ENCODE measurements at regions not wholly inside any gene's neighbourhood (a gene's known extent, or its start where the extent isn't known, plus 50 kb on each side); places are given as distances from the start of the nearest gene placed in this dataset.

DNA sequence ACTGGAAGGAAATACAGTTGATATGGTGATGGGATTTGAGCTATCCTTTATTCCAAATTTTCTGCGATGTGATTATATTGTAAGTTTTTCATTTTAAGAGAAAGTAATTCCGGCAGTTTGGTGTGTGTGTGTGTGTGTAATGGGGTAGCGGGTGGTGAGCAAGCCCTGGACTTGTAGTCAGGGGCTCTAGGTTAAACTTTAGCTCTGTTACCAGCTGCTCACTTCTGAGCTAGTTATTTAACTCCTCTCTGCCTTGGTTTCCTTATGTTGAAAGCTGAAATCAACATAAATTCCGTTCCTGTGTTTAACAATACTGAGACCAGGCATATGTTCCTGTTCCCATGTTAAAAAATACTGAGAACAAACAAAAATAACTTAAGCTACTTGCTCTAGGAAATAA lies 174.1 kb upstream of the CASK start:
- DNase-seq (no peak), ATAC-seq (no peak)
- no peaks in the 10 kb centered on the region for H3K4me1 ChIP-seq
- 77 to 90% methylated on average over 4 of the region's 4 CpGs for WGBS, 2 donors
- TF ChIP-seq CTCF (IDR thresholded peaks at IDR 0.05) (no peak), POLR2A (IDR thresholded peaks at IDR 0.05) (no peak)
- no peaks in the 10 kb centered on the region for H3K9me3 ChIP-seq
- no peak overlapping the region for H3K27ac ChIP-seq
- intact Hi-C loops (cut with DNase I), result no loop called here
- no peaks in the 10 kb centered on the region for H3K36me3 ChIP-seq (replicated peaks in 1 of 2; ENCODE audit: insufficient read depth in 1 of 2, low read depth in 2 of 2)
- no peaks in the 10 kb centered on the region for H3K27me3 ChIP-seq
- H3K4me3 ChIP-seq, result no peak overlapping the region

DNA sequence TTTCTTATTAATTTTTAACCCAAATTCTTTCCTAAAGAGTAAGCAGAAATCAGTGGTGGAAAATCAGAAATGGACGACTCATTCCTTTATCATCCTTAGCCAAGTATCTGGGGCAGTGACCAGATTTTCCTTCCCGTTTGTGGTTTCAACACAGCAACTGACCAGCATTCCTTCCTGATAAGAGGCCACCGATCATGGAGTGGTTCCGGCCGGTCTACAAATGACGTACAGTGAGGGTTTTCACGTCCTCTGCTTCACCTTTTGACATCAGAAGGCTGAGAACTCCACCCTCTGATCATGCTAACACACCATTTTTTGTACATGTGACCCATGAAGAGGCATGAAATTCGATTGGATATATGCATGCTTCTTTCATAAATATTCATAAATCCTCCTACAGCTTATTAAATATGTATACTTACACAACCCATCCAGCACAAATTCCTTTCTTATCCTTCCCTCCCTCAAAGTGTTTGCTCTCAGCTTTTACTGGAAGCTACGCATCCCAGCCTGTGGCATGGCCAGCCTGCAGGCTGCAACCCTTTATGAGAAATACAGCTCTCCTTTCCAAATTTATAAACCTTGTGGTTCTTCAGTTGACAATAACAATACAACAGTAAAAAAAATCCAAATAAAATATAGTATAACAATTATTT lies 173.0 kb upstream of the CASK start:
- no peaks in the 10 kb centered on the region for H3K4me1 ChIP-seq
- TF ChIP-seq POLR2A (IDR thresholded peaks at IDR 0.05) (no peak), CTCF (IDR thresholded peaks at IDR 0.05) (no peak)
- ATAC-seq, result peak; percentile 30
- intact Hi-C loops (cut with DNase I), result no loop called here
- H3K36me3 ChIP-seq (replicated peaks in 1 of 2; ENCODE audit: insufficient read depth in 1 of 2, low read depth in 2 of 2), result no peaks in the 10 kb centered on the region
- no peaks in the 10 kb centered on the region for H3K27me3 ChIP-seq
- no peaks in the 10 kb centered on the region for H3K9me3 ChIP-seq
- H3K4me3 ChIP-seq, result no peak overlapping the region
- peak in 2 of 4 donors; percentile 11 to 17 for DNase-seq
- WGBS, 2 donors, result 62 to 75% methylated on average over 9 of the region's 9 CpGs
- no peak overlapping the region for H3K27ac ChIP-seq

DNA sequence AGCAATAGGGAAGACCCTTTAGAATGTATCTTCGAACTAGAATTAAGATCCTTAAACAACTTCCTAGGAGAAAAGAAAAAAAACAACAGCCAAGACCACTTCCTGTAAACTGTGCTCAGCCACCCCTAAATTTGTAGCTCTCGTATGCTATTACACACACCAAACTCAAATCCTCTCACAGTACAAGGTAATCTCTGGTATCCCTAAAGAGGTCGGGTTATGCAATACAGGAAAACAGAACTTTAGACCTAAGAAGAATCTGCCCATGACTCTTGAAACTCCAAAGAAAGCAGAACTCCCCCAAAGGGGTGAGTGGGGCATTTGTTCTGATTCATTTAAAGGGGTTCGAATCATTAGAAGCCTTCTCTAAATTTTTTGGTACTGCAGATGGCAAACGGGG lies 170.9 kb upstream of the CASK start:
- Histone ChIP-seq H3K27ac (no peak overlapping the region), H3K4me1 (no peaks in the 10 kb centered on the region), H3K36me3 (replicated peaks in 1 of 2; ENCODE audit: insufficient read depth in 1 of 2, low read depth in 2 of 2) (no peaks in the 10 kb centered on the region), H3K4me3 (no peak overlapping the region), H3K9me3 (no peaks in the 10 kb centered on the region), H3K27me3 (no peaks in the 10 kb centered on the region)
- TF ChIP-seq CTCF (IDR thresholded peaks at IDR 0.05) (no peak), POLR2A (IDR thresholded peaks at IDR 0.05) (no peak)
- DNase-seq (no peak), ATAC-seq (no peak)
- WGBS, 2 donors, result 51 to 53% methylated on average over 5 of the region's 5 CpGs
- intact Hi-C loops (cut with DNase I), result no loop called here

DNA sequence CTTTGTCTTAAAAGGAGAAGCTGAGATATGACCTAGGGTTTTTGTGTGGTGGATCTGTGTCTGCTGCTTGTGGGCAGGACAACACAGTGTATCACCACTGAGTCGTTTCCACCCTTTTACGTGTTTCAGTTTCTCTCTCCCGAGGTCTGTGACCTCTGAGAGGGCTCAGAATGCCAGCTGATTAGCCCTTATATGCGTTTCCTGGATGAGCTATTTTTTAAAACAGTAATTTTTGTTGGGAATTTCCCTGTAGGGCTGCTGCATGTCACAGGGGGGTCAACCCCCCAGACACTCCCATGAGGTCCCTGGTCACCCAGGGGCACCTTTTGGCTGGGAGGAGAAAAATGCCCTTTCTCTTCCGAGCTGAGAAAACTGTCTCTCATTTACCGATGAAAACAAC lies 170.4 kb upstream of the CASK start:
- Histone ChIP-seq H3K36me3 (replicated peaks in 1 of 2; ENCODE audit: insufficient read depth in 1 of 2, low read depth in 2 of 2) (no peaks in the 10 kb centered on the region), H3K4me1 (no peaks in the 10 kb centered on the region), H3K9me3 (no peaks in the 10 kb centered on the region), H3K27me3 (no peaks in the 10 kb centered on the region), H3K27ac (no peak overlapping the region), H3K4me3 (no peak overlapping the region)
- intact Hi-C loops (cut with DNase I), result no loop called here
- no peak for TF ChIP-seq POLR2A (IDR thresholded peaks at IDR 0.05)
- DNase-seq (no peak), ATAC-seq (no peak)
- WGBS, 2 donors, result 63 to 71% methylated on average over 4 to 6 of the region's 6 CpGs

GRCh38 chrX:42090395-42090794 lies 167.0 kb upstream of the CASK start:
- no peaks in the 10 kb centered on the region for H3K27me3 ChIP-seq
- TF ChIP-seq POLR2A (IDR thresholded peaks at IDR 0.05) (no peak), CTCF (IDR thresholded peaks at IDR 0.05) (no peak)
- no peaks in the 10 kb centered on the region for H3K4me1 ChIP-seq
- no peaks in the 10 kb centered on the region for H3K9me3 ChIP-seq
- DNase-seq (no peak), ATAC-seq (no peak)
- intact Hi-C loops (cut with DNase I), result no loop called here
- 33 to 71% methylated on average over 1 of the region's 1 CpG for WGBS, 2 donors
- H3K36me3 ChIP-seq (replicated peaks in 1 of 2; ENCODE audit: insufficient read depth in 1 of 2, low read depth in 2 of 2), result no peaks in the 10 kb centered on the region
- H3K27ac ChIP-seq, result no peak overlapping the region
- no peak overlapping the region for H3K4me3 ChIP-seq
